HG03432 (cell line): ENCODE measurements at regions not wholly inside any gene's neighbourhood (a gene's known extent, or its start where the extent isn't known, plus 50 kb on each side); places are given as distances from the start of the nearest gene placed in this dataset.
"Not testable (repeated sequence)": the region's sequence is repeated elsewhere in the genome, so short reads cannot be mapped to it uniquely, and the experiment has no call there.

Experiments
- ATAC-seq: cut with Tn5 transposase; IDR thresholded peaks from one replicate; pipeline ENCODE4 v1.9.1; 2021; ENCODE audit warnings: mild to moderate bottlenecking, moderate library complexity; ENCODE audit not compliant: unreplicated experiment

GRCh38 chr6:11411593-11411992, 126.0 kb upstream of the TMEM170B start:
- ATAC-seq: no peak

- peak; percentile 62 for ATAC-seq
Observed at GRCh38 chr6:11410539-11411307, 126.8 kb upstream of the TMEM170B start.

- ATAC-seq: no peak
Observed at GRCh38 chr6:11409371-11409770, 128.2 kb upstream of the TMEM170B start.

DNA sequence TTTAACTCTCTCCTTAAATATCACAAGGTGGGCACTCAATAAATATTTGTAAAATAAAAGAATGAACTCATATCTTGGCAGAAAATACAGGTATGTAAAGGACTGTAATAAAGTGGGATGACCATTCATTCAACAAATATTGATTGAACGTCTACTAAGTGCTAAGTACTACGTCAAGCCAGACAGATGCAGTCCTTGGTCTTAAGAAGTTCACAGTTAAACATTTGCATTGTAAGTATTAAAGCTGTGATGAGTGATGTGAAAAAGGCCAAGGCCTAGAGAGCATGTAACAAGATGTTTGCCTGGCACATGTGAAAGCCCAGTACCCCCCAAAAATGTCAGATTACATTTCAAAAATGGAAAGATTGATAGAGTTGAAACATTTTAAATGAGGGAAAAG, 130.1 kb upstream of the TMEM170B start:
- ATAC-seq: no peak

DNA sequence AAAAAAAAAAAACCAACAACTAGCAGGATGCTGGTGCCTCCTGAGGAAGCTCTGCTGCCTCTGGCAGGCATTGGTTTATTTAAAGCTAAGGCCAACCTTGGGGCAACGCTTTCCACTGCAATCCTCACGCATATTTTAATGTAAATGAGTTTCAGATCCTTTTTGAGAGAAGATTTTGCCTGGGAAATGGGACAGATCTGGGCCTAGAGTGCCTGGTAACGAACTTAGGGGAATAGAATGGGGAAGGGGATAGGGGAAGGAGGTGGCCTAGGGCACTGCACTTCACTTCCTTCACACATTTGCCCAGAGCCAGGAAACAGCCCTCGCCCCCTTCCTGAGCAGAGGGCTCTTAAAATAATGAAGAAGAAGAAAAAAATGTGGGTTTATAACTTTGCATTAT, 132.7 kb upstream of the TMEM170B start:
- no peak for ATAC-seq

GRCh38 chr6:11404081-11404480, 133.5 kb upstream of the TMEM170B start:
- no peak for ATAC-seq

GRCh38 chr6:11403035-11403601, 134.4 kb upstream of the TMEM170B start:
- no peak for ATAC-seq

DNA sequence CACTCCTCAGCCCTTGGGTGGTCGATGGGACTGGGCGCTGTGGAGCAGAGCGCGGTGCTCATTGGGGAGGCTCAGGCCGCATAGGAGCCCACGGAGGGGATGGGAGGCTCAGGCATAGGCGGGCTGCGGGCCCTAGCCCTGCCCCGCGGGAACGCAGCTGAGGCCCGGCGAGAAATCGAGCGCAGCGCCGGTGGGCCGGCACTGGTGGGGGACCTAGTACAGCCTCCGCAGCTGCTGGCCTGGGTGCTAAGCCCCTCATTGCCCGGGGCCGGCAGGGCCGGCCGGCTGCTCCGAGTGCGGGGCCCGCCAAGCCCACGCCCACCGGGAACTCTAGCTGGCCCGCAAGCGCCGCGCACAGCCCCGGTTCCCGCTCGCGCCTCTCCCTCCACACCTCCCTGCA, 135.0 kb upstream of the TMEM170B start:
- not testable (repeated sequence) for ATAC-seq

- not testable (repeated sequence) for ATAC-seq
Observed at GRCh38 chr6:11401954-11402353, 135.6 kb upstream of the TMEM170B start.

GRCh38 chr6:11398451-11399326, 138.9 kb upstream of the TMEM170B start:
- ATAC-seq: no peak

DNA sequence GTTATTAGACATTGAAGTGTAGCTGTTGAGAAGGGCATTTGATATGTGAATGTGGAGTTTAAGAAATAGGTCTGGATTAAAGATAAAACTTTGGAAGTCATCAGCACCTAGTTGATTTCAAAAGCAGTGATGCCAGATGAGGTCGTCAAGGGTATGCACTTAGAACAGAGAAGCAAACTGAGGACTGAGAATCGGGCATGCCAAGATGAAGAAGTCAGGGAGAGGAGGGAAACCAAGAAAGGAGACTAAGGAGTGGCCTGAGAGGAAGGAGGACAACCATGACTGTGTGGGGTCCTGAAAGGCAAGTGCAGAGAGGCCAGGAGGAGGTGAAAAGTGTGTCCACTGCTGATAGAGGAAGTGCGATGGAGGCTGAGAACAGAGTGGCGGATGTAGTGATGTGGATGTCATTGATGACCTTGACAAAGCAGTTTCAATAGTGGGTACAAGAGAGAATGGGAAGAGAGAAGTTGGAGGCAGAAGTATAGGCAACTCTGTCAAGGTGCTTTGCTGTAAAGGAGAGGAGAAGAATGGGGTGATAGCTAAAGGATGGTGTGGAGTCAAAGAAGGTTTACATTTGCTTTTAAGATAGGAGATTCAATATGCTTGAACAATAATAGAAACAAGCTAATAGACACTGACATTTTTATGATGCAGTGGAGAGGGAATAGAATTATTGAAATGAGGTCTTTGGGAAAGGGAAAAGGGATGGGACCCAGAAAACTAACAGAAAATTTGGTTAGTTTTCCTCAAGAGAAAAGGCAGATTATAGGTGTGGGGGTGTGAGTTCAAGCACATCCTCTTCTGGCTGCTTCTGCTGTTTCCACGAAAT, 139.7 kb upstream of the TMEM170B start:
- no peak for ATAC-seq

DNA sequence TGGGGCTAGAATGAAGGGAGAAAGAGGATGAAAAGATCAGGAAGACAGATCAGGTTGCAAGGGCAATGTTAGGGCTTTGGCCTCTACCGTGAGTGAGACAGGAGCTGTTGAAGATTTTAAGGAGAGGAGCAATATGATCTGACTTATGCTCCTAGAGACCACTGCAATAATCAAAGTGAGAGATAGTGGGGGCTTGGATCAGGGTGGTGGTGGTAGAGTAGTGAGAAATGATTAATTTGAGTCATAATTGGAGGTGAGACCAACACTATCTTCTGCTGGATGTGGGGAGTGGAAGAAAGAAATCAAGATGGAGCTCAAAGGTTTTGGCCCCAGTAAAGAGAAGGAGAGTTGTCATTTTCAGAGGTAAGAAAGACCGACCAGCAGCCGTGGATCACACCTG, 140.7 kb upstream of the TMEM170B start:
- no peak for ATAC-seq

- no peak for ATAC-seq
Observed at GRCh38 chr6:11393713-11394627, 143.6 kb upstream of the TMEM170B start.

GRCh38 chr6:11392778-11393507, 144.6 kb upstream of the TMEM170B start:
- ATAC-seq: no peak

- ATAC-seq: no peak
Observed at GRCh38 chr6:11391934-11392777, 145.4 kb upstream of the TMEM170B start.

GRCh38 chr6:11389977-11390376, 147.6 kb upstream of the TMEM170B start:
- ATAC-seq: no peak

DNA sequence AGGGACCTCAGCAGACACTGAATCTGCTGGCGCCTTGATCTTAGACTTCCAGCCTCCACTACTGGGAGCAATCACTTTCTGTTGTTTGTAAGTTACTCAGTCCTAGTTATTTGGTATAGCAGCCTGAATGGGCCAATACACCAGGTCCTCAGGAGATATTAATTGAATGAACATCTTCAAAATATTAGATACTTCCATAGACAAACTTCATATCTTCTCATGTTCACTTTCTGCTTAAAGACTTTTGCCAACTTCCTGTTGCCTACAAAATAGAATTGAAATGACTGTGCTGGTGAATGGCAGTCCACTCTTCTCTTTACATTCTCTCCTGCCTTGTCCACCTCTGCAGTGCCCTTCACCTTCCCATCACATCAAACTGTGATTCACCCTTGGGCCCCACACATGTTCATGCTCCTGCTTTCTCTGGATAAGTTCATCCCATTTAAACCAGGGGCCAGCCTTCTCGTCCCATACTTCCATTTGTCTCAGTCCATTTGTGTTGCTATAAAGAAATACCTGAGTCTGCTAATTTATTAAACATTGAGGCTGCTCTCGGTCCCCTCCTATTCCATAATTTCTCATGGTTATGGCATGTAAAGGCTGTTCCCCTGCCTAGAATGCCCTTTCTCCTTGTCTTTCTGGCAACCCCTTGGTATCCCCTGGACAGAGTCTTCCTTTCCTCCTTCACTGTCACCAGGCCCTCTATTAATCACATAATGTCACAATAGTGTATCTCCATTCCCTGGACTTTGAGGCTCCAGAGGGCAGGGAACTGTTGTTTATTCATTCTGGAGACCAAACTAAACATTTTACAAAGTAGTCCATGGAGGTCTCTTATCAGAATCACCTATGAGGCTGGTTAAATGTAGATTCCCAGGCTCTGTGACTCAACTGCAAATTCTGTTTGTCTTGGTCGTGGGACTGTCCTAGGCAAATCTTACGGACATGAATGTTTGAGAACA, 148.3 kb upstream of the TMEM170B start:
- ATAC-seq: no peak
